ENCODE measurements at regions not wholly inside any gene's neighbourhood (a gene's known extent, or its start where the extent isn't known, plus 50 kb on each side); places are given as distances from the start of the nearest gene placed in this dataset.

DNA sequence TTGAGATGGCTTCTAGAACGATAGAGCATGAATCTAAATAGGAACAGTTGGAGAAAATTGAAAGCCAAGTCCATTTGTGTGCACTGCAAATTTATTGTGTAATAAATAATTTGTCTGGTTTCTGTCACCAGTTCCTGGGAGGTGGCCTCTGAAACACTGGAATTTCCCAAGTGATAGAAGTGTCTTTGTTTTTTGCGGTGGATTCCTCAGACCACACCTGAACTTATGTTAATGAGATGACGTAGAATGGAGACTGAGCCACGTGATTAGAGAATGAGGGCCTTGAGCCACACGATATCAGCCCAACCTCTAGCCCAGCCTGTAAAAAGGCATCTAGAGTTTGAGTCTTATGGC, 105.1 kb downstream of the MSX2 start:
- peaks cover 13% of the 10 kb centered on the region for H3K27me3 Mint-ChIP-seq (ENCODE audit: low read depth)
- H3K36me3 Mint-ChIP-seq (ENCODE audit: low read depth) = no peaks in the 10 kb centered on the region
- DNase-seq (ENCODE audit: low read depth, low spot score) = no peak
- no peak overlapping the region for H3K4me3 Mint-ChIP-seq
- no peaks in the 10 kb centered on the region for H3K9me3 Mint-ChIP-seq
- no peak overlapping the region for H3K27ac Mint-ChIP-seq (ENCODE audit: unreplicated experiment)
- TF ChIP-seq, protein P1, sequence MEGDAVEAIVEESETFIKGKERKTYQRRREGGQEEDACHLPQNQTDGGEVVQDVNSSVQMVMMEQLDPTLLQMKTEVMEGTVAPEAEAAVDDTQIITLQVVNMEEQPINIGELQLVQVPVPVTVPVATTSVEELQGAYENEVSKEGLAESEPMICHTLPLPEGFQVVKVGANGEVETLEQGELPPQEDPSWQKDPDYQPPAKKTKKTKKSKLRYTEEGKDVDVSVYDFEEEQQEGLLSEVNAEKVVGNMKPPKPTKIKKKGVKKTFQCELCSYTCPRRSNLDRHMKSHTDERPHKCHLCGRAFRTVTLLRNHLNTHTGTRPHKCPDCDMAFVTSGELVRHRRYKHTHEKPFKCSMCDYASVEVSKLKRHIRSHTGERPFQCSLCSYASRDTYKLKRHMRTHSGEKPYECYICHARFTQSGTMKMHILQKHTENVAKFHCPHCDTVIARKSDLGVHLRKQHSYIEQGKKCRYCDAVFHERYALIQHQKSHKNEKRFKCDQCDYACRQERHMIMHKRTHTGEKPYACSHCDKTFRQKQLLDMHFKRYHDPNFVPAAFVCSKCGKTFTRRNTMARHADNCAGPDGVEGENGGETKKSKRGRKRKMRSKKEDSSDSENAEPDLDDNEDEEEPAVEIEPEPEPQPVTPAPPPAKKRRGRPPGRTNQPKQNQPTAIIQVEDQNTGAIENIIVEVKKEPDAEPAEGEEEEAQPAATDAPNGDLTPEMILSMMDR (conservative IDR thresholded peaks at IDR 0.05) = no peak
- no peaks in the 10 kb centered on the region for H3K4me1 Mint-ChIP-seq

DNA sequence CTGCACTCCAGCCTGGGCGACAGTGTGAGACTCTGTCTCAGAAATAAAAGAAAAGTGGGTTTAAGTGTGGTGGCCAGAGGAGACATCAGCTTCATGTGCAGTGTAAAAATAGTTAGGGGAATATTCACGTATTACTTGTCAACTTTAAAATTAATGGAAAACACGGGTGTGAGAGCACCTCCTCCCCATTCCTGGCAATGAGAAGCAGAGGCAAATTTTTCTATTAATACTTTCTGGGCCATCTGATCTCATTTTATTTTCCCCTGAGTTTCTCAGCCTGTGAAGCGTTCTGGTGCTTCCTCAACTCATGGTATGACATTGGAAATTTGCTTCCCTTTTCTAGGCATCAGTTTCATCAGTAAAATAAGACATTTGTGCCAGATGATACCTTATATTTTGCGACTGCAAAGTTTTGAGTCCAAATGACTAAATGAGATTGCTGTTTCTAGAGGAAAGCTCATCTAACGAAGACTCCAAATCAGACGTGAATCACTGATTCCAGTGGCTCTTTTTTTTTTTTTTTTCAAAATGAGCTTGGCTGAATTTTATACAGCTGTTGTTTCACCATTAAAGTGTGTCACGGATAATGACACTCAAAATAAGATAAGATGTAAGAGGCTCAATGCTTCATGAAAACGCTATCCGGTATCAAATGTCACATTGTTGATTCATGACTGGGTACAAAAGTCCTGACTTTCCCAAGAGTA, 104.6 kb downstream of the MSX2 start:
- TF ChIP-seq, protein P1 (conservative IDR thresholded peaks at IDR 0.05) = no peak
- Mint-ChIP-seq H3K27me3 (ENCODE audit: low read depth) (peaks cover 10% of the 10 kb centered on the region), H3K9me3 (no peaks in the 10 kb centered on the region), H3K36me3 (ENCODE audit: low read depth) (no peaks in the 10 kb centered on the region), H3K27ac (ENCODE audit: unreplicated experiment) (no peak overlapping the region), H3K4me1 (no peaks in the 10 kb centered on the region), H3K4me3 (no peak overlapping the region)
- no peak for DNase-seq (ENCODE audit: low read depth, low spot score)

DNA sequence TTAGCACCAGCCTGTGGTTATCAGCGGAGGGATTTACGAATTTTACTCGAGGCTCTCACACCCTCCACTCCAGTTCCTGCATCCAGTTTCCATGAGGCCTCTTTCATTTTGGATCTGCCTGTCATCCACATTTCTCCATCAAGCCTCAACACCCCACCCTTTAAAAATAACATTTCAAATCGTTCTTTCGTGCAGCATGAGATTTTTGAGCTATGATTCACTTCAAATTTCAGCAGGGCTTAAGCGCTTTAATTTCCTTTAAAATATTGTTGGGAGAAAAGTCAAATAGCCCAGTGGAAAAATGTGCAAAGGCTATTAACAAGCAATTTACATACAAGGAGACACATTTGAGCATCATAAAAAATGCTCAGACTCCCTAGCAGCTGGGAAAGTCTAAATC, 103.2 kb downstream of the MSX2 start:
- Mint-ChIP-seq H3K4me1 (no peaks in the 10 kb centered on the region), H3K27me3 (ENCODE audit: low read depth) (peaks cover 9% of the 10 kb centered on the region), H3K4me3 (no peak overlapping the region), H3K27ac (ENCODE audit: unreplicated experiment) (no peak overlapping the region), H3K36me3 (ENCODE audit: low read depth) (no peaks in the 10 kb centered on the region), H3K9me3 (no peaks in the 10 kb centered on the region)
- no peak for DNase-seq (ENCODE audit: low read depth, low spot score)
- TF ChIP-seq, protein P1 (conservative IDR thresholded peaks at IDR 0.05) = no peak

DNA sequence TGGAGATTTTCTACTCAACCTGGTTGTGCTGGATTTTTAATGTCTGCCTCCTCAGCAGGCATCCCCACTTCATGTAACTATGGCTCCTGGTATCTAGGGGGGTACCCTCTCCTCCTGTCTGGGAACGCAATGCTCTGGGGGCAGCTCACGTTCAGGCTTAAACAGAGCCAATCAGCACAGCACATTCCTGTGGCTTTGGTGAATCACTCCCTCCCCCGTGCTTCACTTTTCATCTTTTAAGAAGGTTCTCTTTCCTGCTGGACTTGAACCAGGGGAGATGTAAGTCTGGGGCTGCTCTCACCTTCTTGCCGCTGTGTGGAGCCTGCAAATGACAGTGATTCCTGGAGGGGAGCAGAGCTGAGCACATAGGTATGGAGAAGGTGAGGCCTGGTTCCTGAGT, 101.2 kb downstream of the MSX2 start:
- TF ChIP-seq, protein P1 (conservative IDR thresholded peaks at IDR 0.05) = no peak
- no peak for DNase-seq (ENCODE audit: low read depth, low spot score)
- no peaks in the 10 kb centered on the region for H3K4me1 Mint-ChIP-seq
- H3K27me3 Mint-ChIP-seq (ENCODE audit: low read depth) = no peaks in the 10 kb centered on the region
- H3K4me3 Mint-ChIP-seq = no peak overlapping the region
- H3K27ac Mint-ChIP-seq (ENCODE audit: unreplicated experiment) = no peak overlapping the region
- H3K9me3 Mint-ChIP-seq = no peaks in the 10 kb centered on the region
- H3K36me3 Mint-ChIP-seq (ENCODE audit: low read depth) = no peaks in the 10 kb centered on the region

DNA sequence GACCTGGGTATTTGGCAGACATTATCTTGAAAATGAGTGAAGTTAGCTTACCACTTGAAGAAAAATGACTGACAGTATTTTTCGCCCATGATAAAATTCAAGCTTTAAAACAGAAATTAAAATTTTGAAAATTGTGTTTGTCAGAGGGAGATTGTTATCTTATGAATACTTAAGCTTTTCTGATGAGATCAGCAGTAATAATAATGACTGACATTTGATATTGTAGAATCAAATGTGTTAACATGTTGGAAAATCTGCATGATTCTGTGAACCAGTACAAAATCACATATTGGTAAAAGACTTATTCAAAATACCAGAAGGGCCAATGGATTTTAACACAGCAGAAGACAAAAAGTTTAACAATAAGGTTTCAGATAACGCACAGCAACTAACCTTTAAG, 94.0 kb downstream of the MSX2 start:
- H3K4me1 Mint-ChIP-seq = no peaks in the 10 kb centered on the region
- TF ChIP-seq, protein P1 (conservative IDR thresholded peaks at IDR 0.05) = no peak
- no peaks in the 10 kb centered on the region for H3K27me3 Mint-ChIP-seq (ENCODE audit: low read depth)
- H3K36me3 Mint-ChIP-seq (ENCODE audit: low read depth) = peaks cover 2% of the 10 kb centered on the region
- H3K9me3 Mint-ChIP-seq = peaks cover 5% of the 10 kb centered on the region
- H3K27ac Mint-ChIP-seq (ENCODE audit: unreplicated experiment) = no peak overlapping the region
- no peak overlapping the region for H3K4me3 Mint-ChIP-seq
- no peak for DNase-seq (ENCODE audit: low read depth, low spot score)

Measured in neural crest cell (in vitro differentiated cells).